NCI-H524 treated with DMSO at 0.1 percent for 48 hours (cell line): ENCODE measurements at regions not wholly inside any gene's neighbourhood (a gene's known extent, or its start where the extent isn't known, plus 50 kb on each side); places are given as distances from the start of the nearest gene placed in this dataset.
"Not testable (repeated sequence)": the region's sequence is repeated elsewhere in the genome, so short reads cannot be mapped to it uniquely, and the experiment has no call there.

Experiments
- DNase-seq: peaks from one replicate; lab custom pipeline; 2025; lab: John Stamatoyannopoulos, UW

DNA sequence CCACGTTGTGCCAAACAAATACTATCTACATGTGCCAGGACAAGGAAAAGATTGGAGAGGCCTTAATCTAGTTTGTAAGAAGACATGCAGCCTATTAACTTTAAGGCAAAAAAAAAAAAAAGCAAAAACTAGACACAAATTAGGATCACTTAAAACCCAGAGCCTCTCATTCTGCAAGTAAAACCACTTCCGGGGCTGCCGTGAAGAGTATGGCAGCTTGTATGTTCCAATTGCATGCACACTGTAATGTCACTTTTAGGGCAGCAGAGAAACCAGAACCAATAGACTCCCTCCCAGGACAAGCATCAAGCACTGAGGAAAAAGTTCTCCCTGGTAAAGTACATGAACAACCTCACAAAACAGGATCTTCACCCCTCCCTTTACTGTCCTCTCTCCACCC is 70.6 kb downstream of the RSL24D1 start:
- no peak for DNase-seq

DNA sequence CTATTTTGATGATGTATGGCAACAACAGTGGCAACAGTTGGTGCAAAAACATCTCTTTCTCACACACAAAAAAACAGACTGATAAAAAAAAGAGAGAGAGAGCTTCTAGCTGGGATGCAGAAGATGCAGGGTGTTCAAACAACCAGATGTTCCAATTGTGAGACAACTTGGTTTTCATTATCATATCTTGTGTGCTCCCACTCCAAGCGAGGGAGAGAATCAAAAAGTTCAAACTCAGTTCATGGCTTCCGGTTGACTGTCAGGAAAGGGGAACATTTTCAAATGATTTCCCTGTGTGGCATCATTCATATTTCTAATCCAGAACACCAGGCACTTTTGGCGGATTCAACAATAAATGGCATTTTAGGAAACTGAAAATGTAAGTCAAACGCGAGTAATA is 72.1 kb downstream of the RSL24D1 start:
- no peak for DNase-seq

DNA sequence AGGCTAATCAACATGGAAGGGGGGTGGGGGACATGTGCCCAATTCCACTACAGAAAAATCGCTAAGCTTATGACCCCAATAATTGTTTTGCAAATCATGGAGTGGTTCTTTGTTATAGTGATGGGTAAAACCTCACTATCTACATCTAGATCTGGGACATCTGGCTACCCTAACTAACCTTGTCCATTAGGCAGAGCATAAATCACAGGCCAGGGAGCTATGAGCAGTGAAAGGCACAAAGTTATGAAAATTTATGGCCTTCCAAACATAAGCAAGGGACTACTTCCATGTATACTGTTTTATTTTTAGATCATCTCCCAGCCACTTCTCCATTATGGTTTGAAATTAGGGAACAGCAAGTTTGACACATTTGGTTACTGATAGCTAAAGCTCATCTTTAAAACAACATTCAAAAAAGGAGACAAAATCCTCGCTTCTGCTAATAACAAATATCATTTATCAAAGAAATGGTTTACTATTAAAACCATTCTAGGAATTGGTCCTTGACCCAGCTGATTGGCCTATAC is 78.3 kb downstream of the RSL24D1 start:
- DNase-seq: no peak

DNA sequence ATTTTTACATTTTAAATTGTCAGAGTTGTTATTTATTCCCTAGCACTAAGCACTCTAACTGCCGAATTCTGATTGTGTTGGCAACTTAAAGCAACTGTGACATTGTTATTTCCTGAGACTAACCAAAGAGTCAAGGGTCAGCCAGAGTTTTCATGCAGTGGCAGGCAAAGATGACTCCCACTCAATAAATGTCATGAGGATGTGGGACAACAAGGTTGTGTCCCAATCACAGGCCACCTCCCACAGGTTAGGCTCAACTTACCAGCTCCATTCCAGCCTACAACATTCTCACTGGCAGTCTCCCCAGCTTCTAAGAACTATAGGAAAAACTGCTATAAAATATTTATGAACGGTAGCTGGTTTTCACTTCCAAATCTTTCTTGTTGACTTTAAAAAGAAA is 80.1 kb downstream of the RSL24D1 start:
- no peak for DNase-seq

DNA sequence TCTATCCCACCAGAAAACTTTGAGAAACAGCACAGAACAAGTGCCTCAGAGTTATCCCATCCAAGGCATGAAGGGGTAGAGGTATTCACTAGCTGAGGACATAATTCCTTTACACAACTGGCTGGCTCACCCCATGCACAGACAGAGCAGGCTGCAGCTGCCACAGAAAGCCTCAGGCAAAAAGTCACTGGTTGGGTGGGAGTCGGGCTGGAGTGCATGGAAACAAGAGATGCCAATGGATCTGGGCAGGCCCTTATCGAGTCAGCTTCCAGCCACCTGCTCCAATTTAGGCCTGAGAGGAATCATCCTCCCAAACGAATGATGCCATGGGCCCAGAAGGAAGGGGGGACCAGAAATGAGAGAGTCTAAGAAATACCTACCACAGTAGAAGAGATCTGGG is 83.0 kb downstream of the RSL24D1 start:
- DNase-seq: no peak

DNA sequence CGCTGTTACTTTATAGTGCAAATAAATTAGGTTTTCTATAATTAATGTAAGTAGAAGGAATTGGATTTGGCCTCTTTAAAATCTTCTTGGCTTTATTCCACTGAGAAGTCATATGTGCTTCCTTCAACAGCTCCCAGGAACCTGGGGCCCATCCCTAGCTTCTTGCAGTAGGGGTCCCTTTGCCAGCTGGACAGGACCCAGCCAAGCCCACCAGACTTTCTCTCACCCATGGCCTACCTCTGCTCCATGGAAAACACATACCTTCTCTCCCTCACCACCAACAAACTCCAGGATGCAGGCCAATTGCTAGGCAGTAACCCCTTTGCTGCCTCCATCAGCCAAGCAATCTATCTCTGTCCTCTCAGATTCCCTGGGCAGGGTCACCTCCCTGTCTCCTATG is 84.0 kb downstream of the RSL24D1 start:
- DNase-seq: no peak

DNA sequence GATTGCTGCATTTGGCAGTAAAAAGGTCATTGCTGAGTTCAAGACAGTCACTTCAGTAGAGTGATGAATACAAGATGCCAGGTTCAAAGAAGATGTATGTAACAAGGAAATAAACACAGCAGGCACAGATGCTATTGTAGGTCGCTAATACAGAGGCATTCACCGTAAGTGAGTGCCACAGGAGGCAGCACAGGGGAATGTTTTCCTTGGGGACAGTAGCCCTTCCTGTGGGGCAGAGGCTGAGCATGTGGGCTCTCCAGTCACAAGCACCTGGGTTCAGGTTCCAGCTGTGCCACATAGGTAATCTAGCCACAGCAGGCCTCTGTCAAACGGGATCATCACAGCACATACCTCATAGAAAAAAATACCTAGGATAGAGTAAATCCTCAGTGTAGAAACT is 86.3 kb downstream of the RSL24D1 start:
- peak; percentile 13 for DNase-seq

DNA sequence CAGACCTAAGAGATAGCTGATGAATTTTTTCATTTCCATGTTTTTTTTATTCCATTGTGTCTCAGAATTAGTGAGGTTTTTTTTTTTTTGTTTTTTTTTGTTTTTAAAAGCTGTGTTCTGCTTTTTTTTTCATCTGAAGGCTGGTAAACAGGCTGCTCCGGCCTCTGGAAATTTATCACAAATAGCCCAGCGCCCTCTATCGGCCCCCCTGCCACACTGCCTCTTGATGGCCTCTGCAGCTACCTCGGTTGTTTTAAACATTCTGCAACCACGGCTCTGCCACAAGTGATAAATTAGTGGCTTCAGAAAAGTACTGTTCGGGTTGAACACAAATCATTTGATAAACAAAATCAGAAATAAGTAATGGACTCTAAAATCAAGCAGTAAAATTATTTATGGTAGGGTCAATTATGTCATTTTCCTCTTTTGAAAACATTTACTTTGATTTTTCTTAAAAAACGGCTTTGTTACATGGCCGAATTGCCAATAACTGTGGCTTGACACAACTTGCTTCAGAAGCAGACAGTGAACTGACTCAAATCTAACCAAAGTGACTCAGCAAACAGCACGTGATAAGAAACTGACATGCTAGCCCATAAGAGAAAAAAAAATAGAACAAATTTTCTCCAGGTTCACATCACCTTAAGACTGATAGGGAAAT is 87.8 kb downstream of the RSL24D1 start:
- peak; percentile 3 for DNase-seq

DNA sequence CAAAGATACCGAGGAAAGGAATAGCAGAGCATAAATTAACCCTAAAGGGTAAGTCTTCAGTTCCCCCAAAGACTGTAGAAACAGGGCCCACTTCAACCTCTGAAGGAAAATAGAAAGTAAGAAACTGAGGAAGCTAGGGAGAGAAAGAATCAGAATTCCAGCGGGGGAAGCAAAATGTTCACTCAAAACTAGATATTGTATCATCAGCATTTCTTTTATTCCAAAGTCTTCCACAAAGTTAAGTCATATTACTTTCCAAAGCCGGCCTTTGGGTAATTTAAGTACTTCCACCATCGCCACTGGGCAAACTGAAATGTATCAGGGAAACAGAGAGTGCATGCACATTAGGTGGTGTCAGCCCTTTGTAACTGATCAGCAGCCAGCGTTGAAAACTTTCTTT is 88.3 kb downstream of the RSL24D1 start:
- no peak for DNase-seq

DNA sequence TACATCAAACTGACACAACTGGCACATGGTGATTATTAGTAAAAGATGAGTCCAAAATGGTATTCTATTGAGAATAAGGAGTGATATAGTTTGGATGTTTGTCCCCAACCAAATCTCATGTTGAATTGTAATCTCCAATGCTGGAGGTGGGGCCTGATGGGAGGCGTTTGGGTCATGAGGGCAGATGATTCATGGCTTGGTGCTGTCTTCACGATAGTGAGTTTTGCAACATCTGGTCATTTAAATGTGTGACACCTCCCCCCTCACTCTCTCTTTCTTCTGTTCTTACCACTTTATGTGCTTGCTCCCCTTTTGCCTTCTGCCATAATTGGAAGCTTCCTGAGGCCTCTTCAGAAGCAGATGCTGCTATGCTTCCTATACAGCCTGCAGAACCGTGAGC is 90.6 kb downstream of the RSL24D1 start:
- DNase-seq: no peak

DNA sequence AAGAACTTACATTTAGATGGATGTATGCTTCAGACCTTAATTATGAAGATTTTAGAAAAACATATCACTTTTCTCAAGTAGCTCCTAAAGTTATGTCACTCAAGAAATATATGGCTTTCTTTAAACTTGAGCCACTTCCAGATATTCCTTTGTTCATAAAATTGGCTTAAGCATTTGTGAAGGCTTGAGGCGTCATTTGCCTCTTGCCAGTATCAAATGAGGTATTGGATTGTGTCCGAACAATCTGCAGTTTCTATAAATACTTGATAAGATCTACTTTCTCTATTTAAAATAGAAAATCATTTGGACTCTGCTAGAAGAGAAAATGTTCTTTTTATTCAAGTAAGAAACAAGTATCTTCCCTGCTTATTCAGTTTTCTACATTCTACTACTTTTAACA is 102.6 kb downstream of the RSL24D1 start:
- DNase-seq: no peak

DNA sequence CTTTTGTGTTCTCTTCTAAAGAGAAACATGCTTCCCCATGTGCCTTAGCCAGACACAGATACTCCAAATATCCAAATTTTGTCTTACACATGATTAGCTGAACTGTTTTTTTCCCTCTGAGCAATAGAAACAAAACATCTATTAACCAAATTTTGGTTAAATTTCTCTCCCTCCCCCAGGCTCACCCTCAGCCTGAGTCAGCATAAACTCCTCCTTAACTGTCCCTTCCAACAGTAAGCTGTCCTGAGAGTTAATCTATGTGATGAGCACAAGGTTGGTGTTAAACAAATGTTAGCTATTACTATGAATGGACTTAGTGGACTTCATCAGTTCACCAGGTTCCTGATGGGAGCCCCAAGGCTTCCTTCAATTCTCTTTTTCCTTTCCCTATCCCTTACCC is 108.5 kb downstream of the RSL24D1 start:
- DNase-seq: no peak

DNA sequence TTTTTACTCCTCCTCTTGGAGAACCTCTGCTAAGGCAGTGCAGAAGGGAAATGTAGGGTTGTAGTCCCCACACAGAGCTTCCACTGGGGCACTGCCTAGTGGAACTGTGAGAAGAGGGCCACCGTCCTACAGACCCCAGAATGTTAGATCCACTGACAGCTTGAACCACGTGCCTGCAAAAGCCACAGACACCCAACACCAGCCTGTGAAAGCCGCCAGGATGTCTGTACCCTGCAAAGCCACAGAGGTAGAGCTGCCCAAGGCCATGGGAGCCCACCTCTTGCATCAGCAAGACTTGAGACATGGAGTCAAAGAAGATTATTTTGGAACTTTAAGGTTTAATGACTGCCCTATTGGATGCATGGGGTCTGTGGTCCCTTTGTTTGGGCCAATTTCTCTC is 112.1 kb downstream of the RSL24D1 start:
- no peak for DNase-seq

DNA sequence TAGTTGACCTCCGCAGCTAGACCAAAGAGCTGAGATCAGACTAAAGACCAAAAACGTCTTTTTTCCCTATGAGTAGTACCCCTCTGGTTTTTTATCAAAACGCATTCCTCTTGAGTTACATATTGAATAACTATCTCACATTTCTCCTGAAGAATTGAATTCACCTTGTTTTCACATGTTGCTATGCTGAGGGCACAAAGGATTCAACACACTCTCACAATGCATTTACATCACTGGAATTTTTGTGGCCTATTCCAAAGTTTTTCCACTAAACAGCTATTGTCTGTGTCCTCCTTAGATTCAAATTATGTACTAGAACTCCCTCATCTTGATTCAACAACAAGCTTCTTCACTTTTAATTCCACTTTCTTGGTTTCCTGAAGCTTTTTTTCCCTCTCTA is 112.5 kb downstream of the RSL24D1 start:
- DNase-seq: no peak

DNA sequence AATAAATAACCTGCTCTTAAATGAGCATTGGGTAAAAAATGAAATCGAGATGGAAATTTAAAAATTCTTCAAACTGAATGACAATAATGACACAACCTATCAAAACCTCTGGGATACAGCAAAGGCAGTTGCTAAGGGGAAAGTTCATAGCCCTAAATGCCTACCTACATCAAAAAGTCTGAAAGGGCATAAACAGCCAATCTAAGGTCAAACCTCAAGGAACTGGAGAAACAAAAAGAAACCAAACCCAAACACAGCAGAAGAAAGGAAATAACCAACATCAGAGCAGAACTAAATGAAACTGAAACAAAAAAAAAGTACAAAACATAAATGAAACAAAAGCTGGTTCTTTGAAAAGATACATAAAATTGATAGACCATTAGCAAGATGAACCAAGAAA is 119.7 kb downstream of the RSL24D1 start:
- DNase-seq: not testable (repeated sequence)

DNA sequence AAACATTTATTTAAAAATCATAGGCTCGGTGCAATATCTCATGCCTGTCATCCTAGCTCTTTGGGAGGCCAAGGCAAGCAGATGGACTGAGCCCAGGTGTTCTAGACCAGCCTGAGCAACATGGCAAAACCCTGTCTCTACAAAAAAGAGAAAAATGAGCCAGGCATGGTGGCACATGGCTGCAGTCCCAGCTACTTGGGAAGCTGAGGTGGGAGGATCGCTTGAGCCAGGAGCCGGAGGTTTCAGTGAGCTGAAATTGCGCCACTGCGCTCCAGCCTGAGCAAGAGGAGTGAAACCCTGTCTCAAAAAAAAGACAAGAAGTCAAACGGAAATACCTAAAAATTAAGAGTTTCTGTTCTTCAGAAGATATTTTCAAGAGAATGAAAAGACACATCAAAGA is 122.3 kb downstream of the RSL24D1 start:
- DNase-seq: no peak

DNA sequence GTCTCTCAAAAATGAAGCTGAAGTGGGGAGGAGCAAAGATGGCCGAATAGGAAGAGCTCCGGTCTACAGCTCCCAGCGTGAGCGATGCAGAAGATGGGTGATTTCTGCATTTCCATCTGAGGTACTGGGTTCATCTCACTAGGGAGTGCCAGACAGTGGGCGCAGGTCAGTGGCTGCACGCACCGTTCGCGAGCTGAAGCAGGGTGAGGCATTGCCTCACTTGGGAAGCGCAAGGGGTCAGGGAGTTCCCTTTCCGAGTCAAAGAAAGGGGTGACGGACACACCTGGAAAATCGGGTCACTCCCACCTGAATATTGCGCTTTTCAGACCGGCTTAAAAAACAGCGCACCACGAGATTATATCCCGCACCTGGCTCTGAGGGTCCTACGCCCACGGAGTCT is 132.8 kb downstream of the RSL24D1 start:
- not testable (repeated sequence) for DNase-seq

DNA sequence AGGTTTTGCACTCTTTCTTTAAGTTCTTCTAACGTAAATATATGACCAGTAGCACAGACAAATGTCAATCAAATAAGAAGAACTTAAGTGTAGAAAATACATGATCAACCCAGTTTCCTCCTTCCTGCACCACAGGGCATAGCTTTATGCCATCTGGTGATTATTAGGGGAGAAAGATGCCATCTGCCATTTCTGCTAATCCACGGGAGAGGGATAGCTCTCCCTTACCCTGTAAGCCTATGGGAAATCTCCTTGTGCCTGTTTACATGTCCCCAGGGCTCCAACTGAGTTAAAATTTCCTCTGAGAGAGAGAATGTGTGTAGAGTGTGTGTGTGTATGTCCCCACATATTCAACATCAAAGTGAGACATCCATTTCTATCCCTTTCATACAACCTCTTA is 135.9 kb downstream of the RSL24D1 start:
- peak; percentile 98 for DNase-seq

DNA sequence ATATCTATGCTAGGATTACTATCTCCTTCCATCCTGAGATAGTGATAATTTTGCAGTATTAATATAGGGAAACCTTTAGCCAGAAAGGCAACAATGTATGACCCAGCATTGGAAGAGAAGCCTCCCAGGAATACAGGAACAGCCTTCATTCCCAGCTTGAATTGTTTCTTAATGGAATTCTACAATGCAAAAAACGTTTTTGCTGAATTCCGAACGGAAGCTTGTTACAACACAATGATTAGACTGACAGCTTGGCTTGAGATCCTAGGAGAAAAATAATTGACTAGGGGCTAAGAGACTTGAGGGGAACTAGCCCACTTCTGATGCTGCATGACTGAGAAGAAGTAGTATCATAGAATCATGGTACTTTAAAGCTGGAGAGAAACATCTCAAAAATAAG is 140.2 kb downstream of the RSL24D1 start:
- DNase-seq: no peak

DNA sequence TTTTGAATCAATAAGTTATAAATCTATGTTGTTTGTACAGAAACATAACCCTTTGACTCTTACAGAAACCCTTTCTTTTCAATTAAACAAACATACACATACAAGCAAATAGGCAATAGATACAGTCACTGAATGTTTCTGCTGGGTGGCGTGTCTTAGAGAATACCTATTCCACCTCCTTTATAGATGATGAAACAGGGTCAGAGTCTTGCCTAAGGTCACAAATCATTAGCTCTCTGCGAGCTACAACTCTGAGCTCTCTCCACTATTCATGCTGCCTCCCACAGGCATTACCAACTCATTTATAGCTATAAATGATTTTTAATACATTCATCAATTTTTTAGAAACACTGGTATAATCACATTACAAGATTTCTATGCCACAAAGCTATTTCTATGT is 152.6 kb downstream of the RSL24D1 start:
- DNase-seq: no peak

DNA sequence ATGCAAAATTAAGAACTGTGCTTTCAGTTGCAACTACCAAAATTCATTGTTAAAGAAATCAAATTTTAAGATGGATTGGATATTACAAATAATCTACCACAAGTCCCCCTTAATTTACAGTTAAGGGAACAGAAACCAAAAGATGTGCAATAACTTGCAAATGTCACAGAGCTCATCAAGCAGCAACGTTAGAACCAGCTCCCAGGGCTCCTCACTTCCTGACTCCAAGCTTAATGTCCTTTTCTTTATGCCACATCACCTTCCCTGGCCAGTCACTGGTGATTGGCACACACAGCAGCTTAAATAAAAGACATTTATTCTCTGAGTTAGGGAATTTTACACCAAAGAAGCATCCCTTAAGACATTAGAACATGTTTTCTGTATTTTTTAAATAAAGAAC is 159.7 kb downstream of the RSL24D1 start:
- DNase-seq: no peak

DNA sequence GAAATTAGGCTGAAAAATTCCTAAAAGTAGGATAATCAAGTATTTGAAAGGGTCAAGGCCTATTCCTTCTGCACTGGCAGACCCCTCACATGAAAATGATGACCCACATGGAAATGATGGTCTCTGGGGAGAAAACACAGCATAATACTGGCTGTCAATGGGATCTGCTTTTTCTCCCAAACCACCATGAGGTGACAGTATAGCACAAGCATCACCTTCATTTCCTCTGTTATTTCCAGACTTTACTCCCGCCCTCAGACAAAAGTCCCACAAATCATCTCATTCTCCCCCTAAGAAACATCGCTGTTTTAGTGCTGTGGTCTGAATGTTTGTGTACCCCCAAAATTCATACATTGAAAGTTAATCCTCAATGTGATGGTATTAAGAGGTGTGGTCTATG is 161.0 kb downstream of the RSL24D1 start:
- DNase-seq: no peak

DNA sequence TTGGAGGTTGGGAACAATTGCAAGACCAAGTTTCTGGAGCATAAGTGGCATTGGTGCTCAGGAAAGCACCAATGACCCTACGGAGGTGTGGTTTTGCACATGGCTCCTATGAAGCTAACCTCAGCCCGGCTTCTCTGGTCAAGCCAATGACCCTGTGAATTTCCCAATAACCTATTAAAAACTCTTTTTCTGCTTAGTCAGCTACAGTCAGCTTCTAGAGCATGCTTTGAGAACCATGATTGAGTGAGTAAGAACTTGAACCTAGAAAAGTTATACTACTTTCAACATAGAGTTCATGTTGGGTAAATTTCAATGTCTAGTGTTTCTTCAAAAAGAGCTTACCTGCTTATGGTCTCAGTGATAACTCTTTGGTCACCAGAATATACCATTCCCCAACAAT is 163.2 kb downstream of the RSL24D1 start:
- DNase-seq: no peak

DNA sequence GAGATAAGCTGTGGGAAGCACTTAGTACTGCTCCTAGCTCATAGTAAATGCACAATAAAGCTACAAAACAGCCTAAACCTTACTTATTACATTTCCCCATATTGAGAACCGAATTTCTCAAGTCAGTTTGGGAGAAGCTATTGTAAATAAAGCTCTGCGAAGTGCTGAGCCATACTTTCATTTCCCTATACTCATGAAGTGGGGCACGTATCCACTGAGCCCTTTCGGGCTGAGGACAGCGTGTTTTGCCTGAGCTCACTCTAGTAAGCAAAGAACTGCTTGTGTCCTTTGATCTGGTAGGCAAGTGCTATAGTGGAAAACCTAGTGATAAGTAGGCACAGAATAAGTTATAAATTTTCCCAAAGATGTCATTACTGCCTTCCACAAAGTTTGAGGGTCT is 165.0 kb downstream of the RSL24D1 start:
- DNase-seq: no peak

DNA sequence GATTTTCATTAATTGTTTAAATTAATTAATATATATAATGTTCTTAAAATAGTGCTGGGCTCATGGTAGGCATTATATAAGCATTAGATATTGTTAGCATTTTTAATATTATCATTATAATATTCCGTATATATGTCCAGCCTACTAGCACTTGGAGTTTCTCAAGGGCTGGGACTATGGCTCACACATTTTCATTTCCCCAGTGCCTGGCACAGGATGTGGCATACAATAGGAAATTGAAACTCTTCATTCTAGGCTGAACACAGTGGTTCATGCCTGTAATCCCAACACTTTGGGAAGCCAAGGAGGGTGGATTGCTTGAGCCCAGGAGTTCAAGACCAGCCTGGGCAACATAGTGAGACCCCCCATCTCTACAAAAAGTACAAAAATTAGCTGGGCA is 170.4 kb downstream of the RSL24D1 start:
- DNase-seq: no peak
